Colonic mucosa (tissue), 4 donors: ENCODE measurements at regions not wholly inside any gene's neighbourhood (a gene's known extent, or its start where the extent isn't known, plus 50 kb on each side); places are given as distances from the start of the nearest gene placed in this dataset.

Experiments used
- DNase-seq: peaks from one replicate; pipeline ENCODE4 v3.0.0-alpha.2; 2020
- H3K27ac ChIP-seq: fragments of 200-600 bp; one replicate; pipeline ENCODE4 v1.8.0; 2021
- H3K27me3 ChIP-seq: fragments of 200-600 bp; one replicate; pipeline ENCODE4 v1.8.0; 2021
- H3K36me3 ChIP-seq: fragments of 200-600 bp; one replicate; pipeline ENCODE4 v1.8.0; 2021
- H3K4me1 ChIP-seq: fragments of 200-600 bp; one replicate; pipeline ENCODE4 v1.8.0; 2021; ENCODE audit warnings: mild to moderate bottlenecking
- H3K4me3 ChIP-seq: fragments of 200-600 bp; one replicate; pipeline ENCODE4 v1.8.0; 2021
- H3K9ac ChIP-seq, 2 donors: one replicate each; pipeline ENCODE4 v1.7.0; 2013; ENCODE audit warnings: control low read depth in 2 of 2, low read depth in 2 of 2, low read length in 2 of 2
- H3K9me3 ChIP-seq: fragments of 200-600 bp; one replicate; pipeline ENCODE4 v1.8.0; 2021
- intact Hi-C: fragments of 100-400 bp; cut with DNase I; formaldehyde crosslinking; loops from one replicate; pipeline ENCODE4 v1.14.1; 2022
- TF ChIP-seq, protein P1 (sequence below): fragments of 200-600 bp; IDR thresholded peaks from one replicate; pipeline ENCODE4 v1.8.0; 2022; ENCODE audit warnings: antibody characterized with exemption, mild to moderate bottlenecking
- donor health status: healthy.
- donor health status: DM: no; HTN: no; CAD: no.
- donor health status: DM: no; HTN: no; CAD: no.

DNA sequence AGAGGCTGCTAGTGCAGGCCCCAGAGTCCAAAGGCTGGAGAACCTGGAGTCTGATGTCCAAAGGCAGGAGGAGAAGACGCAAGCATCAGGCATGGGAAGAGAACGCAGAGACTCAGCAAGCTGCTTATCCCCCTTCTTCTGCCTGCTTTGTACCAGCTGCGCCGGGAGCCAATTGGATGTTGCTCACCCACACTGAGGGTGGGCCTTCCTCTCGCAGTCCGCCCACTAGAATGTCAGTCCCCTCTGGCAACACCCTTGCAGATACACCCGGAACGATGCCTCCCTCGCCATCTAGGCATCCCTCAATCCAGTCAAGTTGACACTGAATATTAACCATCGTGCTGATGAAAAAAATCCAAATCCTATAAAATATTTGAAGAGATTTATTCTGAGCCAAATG is 141.6 kb downstream of the TWIST2 start:
- no peak for DNase-seq

DNA sequence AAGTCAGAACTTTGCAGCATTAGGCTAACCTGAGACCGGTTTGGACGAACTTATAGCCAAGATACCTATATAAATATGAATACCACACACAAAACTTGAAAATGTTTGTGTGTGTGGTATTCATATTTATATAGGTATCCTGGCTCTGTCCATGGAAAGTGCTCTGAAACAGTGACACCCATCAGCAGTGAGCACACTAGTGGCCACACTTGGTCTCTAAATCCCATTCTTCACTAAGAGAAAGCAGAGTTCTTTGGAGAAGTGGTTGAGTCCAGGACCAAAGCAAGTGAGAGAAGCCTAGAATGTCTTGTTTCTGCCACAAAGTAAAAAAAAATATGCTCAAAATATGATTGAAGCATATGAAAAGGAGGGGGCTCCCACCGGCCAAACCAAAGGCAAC is 146.5 kb downstream of the TWIST2 start:
- H3K36me3 ChIP-seq = no peaks in the 10 kb centered on the region
- TF ChIP-seq, protein P1, sequence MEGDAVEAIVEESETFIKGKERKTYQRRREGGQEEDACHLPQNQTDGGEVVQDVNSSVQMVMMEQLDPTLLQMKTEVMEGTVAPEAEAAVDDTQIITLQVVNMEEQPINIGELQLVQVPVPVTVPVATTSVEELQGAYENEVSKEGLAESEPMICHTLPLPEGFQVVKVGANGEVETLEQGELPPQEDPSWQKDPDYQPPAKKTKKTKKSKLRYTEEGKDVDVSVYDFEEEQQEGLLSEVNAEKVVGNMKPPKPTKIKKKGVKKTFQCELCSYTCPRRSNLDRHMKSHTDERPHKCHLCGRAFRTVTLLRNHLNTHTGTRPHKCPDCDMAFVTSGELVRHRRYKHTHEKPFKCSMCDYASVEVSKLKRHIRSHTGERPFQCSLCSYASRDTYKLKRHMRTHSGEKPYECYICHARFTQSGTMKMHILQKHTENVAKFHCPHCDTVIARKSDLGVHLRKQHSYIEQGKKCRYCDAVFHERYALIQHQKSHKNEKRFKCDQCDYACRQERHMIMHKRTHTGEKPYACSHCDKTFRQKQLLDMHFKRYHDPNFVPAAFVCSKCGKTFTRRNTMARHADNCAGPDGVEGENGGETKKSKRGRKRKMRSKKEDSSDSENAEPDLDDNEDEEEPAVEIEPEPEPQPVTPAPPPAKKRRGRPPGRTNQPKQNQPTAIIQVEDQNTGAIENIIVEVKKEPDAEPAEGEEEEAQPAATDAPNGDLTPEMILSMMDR = no peak

More for the DNA sequence above, 141.6 kb downstream of the TWIST2 start:
- no peaks in the 10 kb centered on the region for H3K36me3 ChIP-seq
- no peak overlapping the region for H3K4me3 ChIP-seq
- no peaks in the 10 kb centered on the region for H3K27me3 ChIP-seq
- no peaks in the 10 kb centered on the region for H3K4me1 ChIP-seq
- H3K9me3 ChIP-seq = no peaks in the 10 kb centered on the region
- TF ChIP-seq, protein P1 = no peak
- no peak overlapping the region for H3K27ac ChIP-seq
- no peak overlapping the region for H3K9ac ChIP-seq
- intact Hi-C loops = no loop called here

DNA sequence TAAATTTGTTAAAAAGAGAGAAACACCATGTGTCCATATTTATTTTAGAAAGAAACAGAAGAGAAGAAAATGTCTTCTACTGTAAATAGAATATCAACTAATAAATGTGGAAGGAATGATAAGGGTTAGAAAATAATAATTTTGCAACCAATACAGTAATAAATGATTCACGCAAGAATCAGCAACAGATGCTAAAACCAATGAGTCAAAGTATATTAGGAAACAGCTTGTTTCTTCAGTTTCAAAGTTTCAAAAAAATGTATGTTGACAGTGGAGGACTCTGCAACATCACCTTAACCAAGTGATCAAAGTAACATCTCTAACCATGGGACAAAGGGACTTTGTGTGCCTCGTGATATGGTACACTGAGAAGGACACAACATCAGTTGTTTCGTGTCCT is 147.0 kb downstream of the TWIST2 start:
- DNase-seq = no peak
- Histone ChIP-seq H3K36me3 (no peaks in the 10 kb centered on the region), H3K27me3 (no peaks in the 10 kb centered on the region), H3K9me3 (no peaks in the 10 kb centered on the region), H3K9ac (no peak overlapping the region), H3K4me3 (no peak overlapping the region), H3K4me1 (no peaks in the 10 kb centered on the region), H3K27ac (no peak overlapping the region)
- intact Hi-C loops = no loop called here
- TF ChIP-seq, protein P1 = no peak

More for the DNA sequence above, 146.5 kb downstream of the TWIST2 start:
- no peak overlapping the region for H3K4me3 ChIP-seq
- no peaks in the 10 kb centered on the region for H3K27me3 ChIP-seq
- no peak for DNase-seq
- no peak overlapping the region for H3K27ac ChIP-seq
- no peak overlapping the region for H3K9ac ChIP-seq
- intact Hi-C loops = no loop called here
- no peaks in the 10 kb centered on the region for H3K4me1 ChIP-seq
- no peaks in the 10 kb centered on the region for H3K9me3 ChIP-seq

DNA sequence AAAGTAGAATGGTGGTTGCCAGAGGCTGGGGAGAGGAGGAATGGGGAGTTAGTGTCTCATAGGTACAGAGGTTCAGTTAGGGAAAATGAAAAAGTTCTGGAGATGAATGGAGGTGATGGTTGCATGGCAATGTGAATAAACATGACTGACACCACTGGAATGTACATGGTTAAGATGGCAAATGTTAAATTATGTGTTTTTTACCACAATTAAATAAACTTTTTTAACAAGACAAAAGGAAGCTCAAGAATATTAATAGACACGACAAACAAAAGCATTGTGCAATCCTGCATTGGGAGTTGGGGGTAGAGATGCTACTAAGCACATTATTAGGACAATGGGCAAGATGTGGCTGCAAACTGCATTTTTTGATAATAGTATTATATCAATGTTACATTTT is 147.7 kb downstream of the TWIST2 start:
- intact Hi-C loops = no loop called here
- H3K4me1 ChIP-seq = no peaks in the 10 kb centered on the region
- no peak overlapping the region for H3K4me3 ChIP-seq

DNA sequence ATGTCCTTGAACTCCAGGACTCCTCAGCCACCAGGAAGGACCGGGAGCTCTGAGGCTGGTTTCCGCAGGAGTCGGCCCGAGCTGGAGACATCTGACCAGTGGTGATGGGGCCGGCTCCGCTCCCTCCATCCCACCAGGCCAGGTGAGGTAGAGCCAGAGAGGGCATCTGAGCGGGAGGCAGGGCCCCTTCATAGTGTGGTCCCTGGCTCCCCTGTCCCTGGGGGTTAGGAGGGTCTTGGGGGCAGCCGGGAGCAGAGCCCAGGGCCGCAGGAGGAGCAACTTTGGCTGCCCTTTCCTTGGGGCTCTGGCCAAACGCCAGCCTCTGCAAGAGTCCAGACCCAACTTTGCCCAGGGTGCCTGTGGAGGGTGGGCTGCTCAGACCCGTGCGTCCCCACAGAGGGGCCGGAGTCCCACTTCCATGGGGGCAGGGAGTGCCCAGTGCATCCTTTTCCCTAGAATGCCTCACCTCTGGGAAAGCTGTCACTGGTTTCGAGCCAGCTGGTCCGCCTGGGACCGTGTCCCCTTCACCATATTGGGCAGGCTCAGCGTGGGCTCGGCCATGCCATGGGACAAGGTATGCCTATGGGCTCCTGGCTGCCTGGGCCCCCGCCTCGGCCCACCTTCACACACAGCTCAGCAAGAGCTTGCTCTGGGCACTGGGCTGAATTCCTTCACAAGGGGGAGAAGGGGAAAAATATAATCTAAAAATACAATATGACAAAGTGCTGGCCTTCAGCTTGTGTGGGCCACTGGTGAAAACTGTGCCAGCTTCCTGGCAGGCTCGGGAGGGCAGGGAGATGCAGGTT is 148.6 kb downstream of the TWIST2 start:
- Histone ChIP-seq H3K9ac (no peak overlapping the region), H3K9me3 (no peaks in the 10 kb centered on the region), H3K4me1 (no peaks in the 10 kb centered on the region), H3K27me3 (no peaks in the 10 kb centered on the region), H3K4me3 (no peak overlapping the region), H3K27ac (no peak overlapping the region), H3K36me3 (no peaks in the 10 kb centered on the region)
- TF ChIP-seq, protein P1 = no peak
- DNase-seq = no peak
- intact Hi-C loops = no loop called here

More for the DNA sequence above, 147.7 kb downstream of the TWIST2 start:
- Histone ChIP-seq H3K36me3 (no peaks in the 10 kb centered on the region), H3K9ac (no peak overlapping the region), H3K27me3 (no peaks in the 10 kb centered on the region), H3K27ac (no peak overlapping the region), H3K9me3 (no peaks in the 10 kb centered on the region)
- TF ChIP-seq, protein P1 = no peak
- no peak for DNase-seq
